GM12878 (cell line): ENCODE measurements at regions not wholly inside any gene's neighbourhood (a gene's known extent, or its start where the extent isn't known, plus 50 kb on each side); places are given as distances from the start of the nearest gene placed in this dataset.

ENCODE experiments used
- FOXK2 ChIP-seq: fragments of 450-650 bp; IDR thresholded peaks from 2 replicates; pipeline ENCODE4 v1.6.1; 2017; ENCODE audit warnings: mild to moderate bottlenecking, moderate library complexity
- RFX5 ChIP-seq: IDR thresholded peaks from 2 replicates; pipeline ENCODE4 v1.6.1; 2011; ENCODE audit warnings: low read depth, low read length, improper control_type of control experiment
- YY1 ChIP-seq: IDR thresholded peaks from 2 replicates; pipeline ENCODE4 v1.6.1; 2011; ENCODE audit warnings: low read depth, mild to moderate bottlenecking, low read length
- TF ChIP-seq, protein P1 (sequence below): IDR thresholded peaks from 2 replicates; pipeline ENCODE4 v1.6.1; 2011; ENCODE audit warnings: low read depth, low read length, improper control_type of control experiment, borderline replicate concordance
- TF ChIP-seq, protein P2 (sequence below), 3 experiments: IDR thresholded peaks in 2 of 3; conservative IDR thresholded peaks in 1 of 3; 2 replicates each; pipeline ENCODE4 v1.5.1; 2011; ENCODE audit warnings: low read depth in 3 of 3, low read length in 3 of 3, mild to moderate bottlenecking in 3 of 3, control low read depth in 2 of 3, moderate library complexity in 2 of 3, inconsistent platforms in 1 of 3, mixed read lengths in 1 of 3; ENCODE audit not compliant: control insufficient read depth in 2 of 3, insufficient read depth in 1 of 3; ENCODE audit errors: extremely low read depth in 1 of 3

DNA sequence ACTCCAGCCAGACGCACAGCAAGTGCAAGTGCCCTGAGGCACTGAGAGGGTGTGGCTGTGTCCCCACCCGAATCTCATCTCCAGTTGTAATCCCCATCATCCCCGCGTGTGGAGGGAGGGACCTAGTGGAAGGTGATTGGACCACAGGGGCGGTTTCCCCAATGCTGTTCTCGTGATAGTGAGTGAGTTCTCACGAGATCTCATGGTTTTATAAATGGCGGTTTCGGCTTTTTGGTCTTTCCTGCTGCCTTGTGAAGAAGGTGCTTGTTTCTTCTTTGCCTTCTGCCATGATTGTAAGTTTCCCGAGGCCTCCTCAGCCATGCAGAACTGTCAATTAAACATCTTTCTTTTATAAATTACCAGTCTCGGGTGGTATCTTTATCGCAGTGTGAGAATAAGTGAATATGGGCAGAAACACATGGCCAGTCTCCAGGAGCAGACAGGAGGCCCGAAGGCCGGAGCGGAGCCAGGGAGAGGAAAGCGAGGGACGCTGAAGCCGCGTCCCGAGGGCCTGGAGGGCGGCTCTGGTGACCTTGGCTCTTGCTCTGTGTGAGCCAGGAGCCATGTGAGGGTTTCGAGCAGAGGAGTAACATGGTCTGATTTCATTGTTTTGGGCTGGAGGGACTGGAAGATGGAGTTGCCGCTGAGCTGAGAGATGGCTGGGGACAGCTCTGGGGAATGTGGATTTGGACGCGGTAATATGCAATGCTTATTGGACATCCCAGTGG, 76.0 kb upstream of the C1orf174 start:
- TF ChIP-seq RFX5 (no peak), YY1 (no peak), FOXK2 (no peak)
- TF ChIP-seq, protein P1, sequence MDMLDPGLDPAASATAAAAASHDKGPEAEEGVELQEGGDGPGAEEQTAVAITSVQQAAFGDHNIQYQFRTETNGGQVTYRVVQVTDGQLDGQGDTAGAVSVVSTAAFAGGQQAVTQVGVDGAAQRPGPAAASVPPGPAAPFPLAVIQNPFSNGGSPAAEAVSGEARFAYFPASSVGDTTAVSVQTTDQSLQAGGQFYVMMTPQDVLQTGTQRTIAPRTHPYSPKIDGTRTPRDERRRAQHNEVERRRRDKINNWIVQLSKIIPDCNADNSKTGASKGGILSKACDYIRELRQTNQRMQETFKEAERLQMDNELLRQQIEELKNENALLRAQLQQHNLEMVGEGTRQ, result no peak
- TF ChIP-seq, protein P2, sequence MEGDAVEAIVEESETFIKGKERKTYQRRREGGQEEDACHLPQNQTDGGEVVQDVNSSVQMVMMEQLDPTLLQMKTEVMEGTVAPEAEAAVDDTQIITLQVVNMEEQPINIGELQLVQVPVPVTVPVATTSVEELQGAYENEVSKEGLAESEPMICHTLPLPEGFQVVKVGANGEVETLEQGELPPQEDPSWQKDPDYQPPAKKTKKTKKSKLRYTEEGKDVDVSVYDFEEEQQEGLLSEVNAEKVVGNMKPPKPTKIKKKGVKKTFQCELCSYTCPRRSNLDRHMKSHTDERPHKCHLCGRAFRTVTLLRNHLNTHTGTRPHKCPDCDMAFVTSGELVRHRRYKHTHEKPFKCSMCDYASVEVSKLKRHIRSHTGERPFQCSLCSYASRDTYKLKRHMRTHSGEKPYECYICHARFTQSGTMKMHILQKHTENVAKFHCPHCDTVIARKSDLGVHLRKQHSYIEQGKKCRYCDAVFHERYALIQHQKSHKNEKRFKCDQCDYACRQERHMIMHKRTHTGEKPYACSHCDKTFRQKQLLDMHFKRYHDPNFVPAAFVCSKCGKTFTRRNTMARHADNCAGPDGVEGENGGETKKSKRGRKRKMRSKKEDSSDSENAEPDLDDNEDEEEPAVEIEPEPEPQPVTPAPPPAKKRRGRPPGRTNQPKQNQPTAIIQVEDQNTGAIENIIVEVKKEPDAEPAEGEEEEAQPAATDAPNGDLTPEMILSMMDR (IDR thresholded peaks at IDR 0.05 in 2 of 3, conservative IDR thresholded peaks at IDR 0.05 in 1 of 3; ENCODE audit: control insufficient read depth in 2 of 3, extremely low read depth in 1 of 3, insufficient read depth in 1 of 3, low read depth in 3 of 3, low read length in 3 of 3), result no peak
